Peyer's patch (tissue), 4 donors: ENCODE measurements at regions not wholly inside any gene's neighbourhood (a gene's known extent, or its start where the extent isn't known, plus 50 kb on each side); places are given as distances from the start of the nearest gene placed in this dataset.

Experiments
- DNase-seq, 3 donors: peaks; one replicate each; pipeline ENCODE4 v3.0.0-alpha.2; 2017 to 2019
- H3K27ac ChIP-seq, 4 donors: fragments of 200-600 bp; sonication (generic); one replicate each; pipeline ENCODE4 v1.5.1; 2016 to 2019
- H3K27me3 ChIP-seq, 2 donors: fragments of 200-600 bp; sonication (generic); one replicate each; pipeline ENCODE4 v1.5.1; 2019
- H3K36me3 ChIP-seq, 3 donors: fragments of 200-600 bp; sonication (generic); one replicate each; pipeline ENCODE4 v1.5.1; 2016 to 2019
- H3K4me1 ChIP-seq, 4 donors: fragments of 200-600 bp; sonication (generic); one replicate each; pipeline ENCODE4 v1.5.1; 2016 to 2019
- H3K4me3 ChIP-seq, 4 donors: fragments of 200-600 bp; sonication (generic); 1 replicate in 3 of 4; 2 replicates in 1 of 4; pipeline ENCODE4 v1.5.1; 2016 to 2019; ENCODE audit warnings: mild to moderate bottlenecking in 1 of 4
- H3K9me3 ChIP-seq, 4 donors: fragments of 200-600 bp; sonication (generic); one replicate each; pipeline ENCODE4 v1.5.1; 2016 to 2019; ENCODE audit warnings: mild to moderate bottlenecking in 1 of 4
- CTCF ChIP-seq, 6 experiments: fragments of 450-650 bp in 4 of 6; fragments of 200-600 bp in 2 of 6; sonication (generic) in 1 of 6; IDR thresholded peaks; one replicate each; pipeline ENCODE4 v1.5.1; 2017 to 2019; ENCODE audit warnings: antibody characterized with exemption in 6 of 6, mild to moderate bottlenecking in 3 of 6, moderate library complexity in 1 of 6
- POLR2A ChIP-seq, 2 donors: fragments of 450-650 bp; IDR thresholded peaks; one replicate each; pipeline ENCODE4 v1.5.1; 2017; ENCODE audit warnings: antibody characterized with exemption in 2 of 2, mild to moderate bottlenecking in 2 of 2, moderate library complexity in 2 of 2

- Histone ChIP-seq H3K27ac (no peak overlapping the region), H3K4me3 (no peak overlapping the region), H3K36me3 (no peaks in the 10 kb centered on the region), H3K9me3 (no peaks in the 10 kb centered on the region), H3K27me3 (no peaks in the 10 kb centered on the region), H3K4me1 (no peaks in the 10 kb centered on the region)
- no peak for TF ChIP-seq POLR2A (IDR thresholded peaks at IDR 0.05)
- TF ChIP-seq CTCF (IDR thresholded peaks at IDR 0.05) = no peak
- DNase-seq = no peak
These were observed 389.4 kb upstream of the NRSN1 start for GRCh38 chr6:23736577-23736976.

- Histone ChIP-seq H3K36me3 (no peaks in the 10 kb centered on the region), H3K27me3 (no peaks in the 10 kb centered on the region), H3K9me3 (no peaks in the 10 kb centered on the region), H3K4me3 (no peak overlapping the region), H3K27ac (no peak overlapping the region), H3K4me1 (no peaks in the 10 kb centered on the region)
- TF ChIP-seq CTCF (IDR thresholded peaks at IDR 0.05) = no peak
- no peak for TF ChIP-seq POLR2A (IDR thresholded peaks at IDR 0.05)
- DNase-seq = no peak
These were observed 378.8 kb upstream of the NRSN1 start for GRCh38 chr6:23747239-23747638.

- no peak overlapping the region for H3K27ac ChIP-seq
- H3K27me3 ChIP-seq = no peaks in the 10 kb centered on the region
- no peaks in the 10 kb centered on the region for H3K4me1 ChIP-seq
- TF ChIP-seq CTCF (IDR thresholded peaks at IDR 0.05) (no peak), POLR2A (IDR thresholded peaks at IDR 0.05) (no peak)
- no peaks in the 10 kb centered on the region for H3K36me3 ChIP-seq
- H3K4me3 ChIP-seq = no peak overlapping the region
- no peak for DNase-seq
- H3K9me3 ChIP-seq = no peaks in the 10 kb centered on the region
These were observed 373.6 kb upstream of the NRSN1 start for GRCh38 chr6:23752414-23752813.

- no peaks in the 10 kb centered on the region for H3K9me3 ChIP-seq
- no peaks in the 10 kb centered on the region for H3K4me1 ChIP-seq
- H3K36me3 ChIP-seq = no peaks in the 10 kb centered on the region
- H3K27ac ChIP-seq = no peak overlapping the region
- TF ChIP-seq CTCF (IDR thresholded peaks at IDR 0.05) (no peak), POLR2A (IDR thresholded peaks at IDR 0.05) (no peak)
- DNase-seq = no peak
- no peaks in the 10 kb centered on the region for H3K27me3 ChIP-seq
- H3K4me3 ChIP-seq = no peak overlapping the region
These were observed 371.8 kb upstream of the NRSN1 start for GRCh38 chr6:23754197-23754596.

- Histone ChIP-seq H3K36me3 (no peaks in the 10 kb centered on the region), H3K4me1 (no peaks in the 10 kb centered on the region), H3K27me3 (no peaks in the 10 kb centered on the region), H3K4me3 (no peak overlapping the region), H3K9me3 (no peaks in the 10 kb centered on the region), H3K27ac (no peak overlapping the region)
- TF ChIP-seq CTCF (IDR thresholded peaks at IDR 0.05) (no peak), POLR2A (IDR thresholded peaks at IDR 0.05) (no peak)
- DNase-seq = no peak
These were observed 350.9 kb upstream of the NRSN1 start for GRCh38 chr6:23775127-23775526.

GRCh38 chr6:23783901-23784300, 342.1 kb upstream of the NRSN1 start:
- Histone ChIP-seq H3K9me3 (no peaks in the 10 kb centered on the region), H3K36me3 (no peaks in the 10 kb centered on the region), H3K4me1 (no peaks in the 10 kb centered on the region), H3K27ac (no peak overlapping the region), H3K27me3 (no peaks in the 10 kb centered on the region), H3K4me3 (no peak overlapping the region)
- no peak for DNase-seq
- TF ChIP-seq CTCF (IDR thresholded peaks at IDR 0.05) = no peak
